ENCODE measurements at regions not wholly inside any gene's neighbourhood (a gene's known extent, or its start where the extent isn't known, plus 50 kb on each side); places are given as distances from the start of the nearest gene placed in this dataset.

- TF ChIP-seq CTCF (IDR thresholded peaks at IDR 0.05) (no peak), POLR2A (IDR thresholded peaks at IDR 0.05) (no peak)
Measured at GRCh38 chr10:130987401-130987800, 324.1 kb downstream of the TCERG1L start.
